ENCODE measurements at regions not wholly inside any gene's neighbourhood (a gene's known extent, or its start where the extent isn't known, plus 50 kb on each side); places are given as distances from the start of the nearest gene placed in this dataset.

DNA sequence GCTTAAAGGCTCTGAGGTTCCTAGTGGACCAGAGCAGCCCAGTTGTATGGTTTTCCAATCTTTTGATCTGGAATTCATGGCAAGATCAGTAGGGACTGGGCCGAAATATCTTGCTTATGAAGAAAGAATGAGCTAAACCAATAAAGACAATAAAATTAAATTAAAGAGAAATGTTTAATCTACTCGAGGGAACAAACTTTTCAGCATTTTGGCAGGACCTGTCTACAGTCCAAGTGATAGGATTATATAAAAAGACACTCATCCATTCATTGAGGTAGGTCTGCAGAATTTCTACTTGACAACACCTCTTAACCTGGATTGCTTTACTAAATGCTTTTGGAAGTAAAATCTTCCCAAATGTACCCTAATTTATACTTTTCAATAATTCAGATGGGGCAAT, 113.6 kb downstream of the AXIN2 start:
- Histone ChIP-seq H3K27me3 (replicated peaks; ENCODE audit: insufficient read depth, low read length) (no peaks in the 10 kb centered on the region), H3F3A (ENCODE audit: insufficient read depth, low read length) (no peaks in the 10 kb centered on the region), H3K9me2 (replicated peaks; ENCODE audit: insufficient read depth, low read length) (no peaks in the 10 kb centered on the region), H3K4me1 (ENCODE audit: low read length) (no peaks in the 10 kb centered on the region), H3K4me3 (ENCODE audit: low read length) (no peak overlapping the region), H3K27ac (ENCODE audit: low read length) (no peak overlapping the region), H3K9me3 (replicated peaks; ENCODE audit: insufficient read depth, low read length) (no peaks in the 10 kb centered on the region), H4K20me1 (ENCODE audit: insufficient read depth, low read length) (no peaks in the 10 kb centered on the region), H3K9ac (ENCODE audit: low read length) (no peak overlapping the region), H2AFZ (ENCODE audit: low read length) (no peak overlapping the region), H3K36me3 (replicated peaks; ENCODE audit: insufficient read depth, low read length) (no peaks in the 10 kb centered on the region), H3K4me2 (ENCODE audit: low read depth, low read length) (no peak overlapping the region), H3K79me2 (ENCODE audit: low read length) (no peaks in the 10 kb centered on the region)
- TF ChIP-seq, protein P1, sequence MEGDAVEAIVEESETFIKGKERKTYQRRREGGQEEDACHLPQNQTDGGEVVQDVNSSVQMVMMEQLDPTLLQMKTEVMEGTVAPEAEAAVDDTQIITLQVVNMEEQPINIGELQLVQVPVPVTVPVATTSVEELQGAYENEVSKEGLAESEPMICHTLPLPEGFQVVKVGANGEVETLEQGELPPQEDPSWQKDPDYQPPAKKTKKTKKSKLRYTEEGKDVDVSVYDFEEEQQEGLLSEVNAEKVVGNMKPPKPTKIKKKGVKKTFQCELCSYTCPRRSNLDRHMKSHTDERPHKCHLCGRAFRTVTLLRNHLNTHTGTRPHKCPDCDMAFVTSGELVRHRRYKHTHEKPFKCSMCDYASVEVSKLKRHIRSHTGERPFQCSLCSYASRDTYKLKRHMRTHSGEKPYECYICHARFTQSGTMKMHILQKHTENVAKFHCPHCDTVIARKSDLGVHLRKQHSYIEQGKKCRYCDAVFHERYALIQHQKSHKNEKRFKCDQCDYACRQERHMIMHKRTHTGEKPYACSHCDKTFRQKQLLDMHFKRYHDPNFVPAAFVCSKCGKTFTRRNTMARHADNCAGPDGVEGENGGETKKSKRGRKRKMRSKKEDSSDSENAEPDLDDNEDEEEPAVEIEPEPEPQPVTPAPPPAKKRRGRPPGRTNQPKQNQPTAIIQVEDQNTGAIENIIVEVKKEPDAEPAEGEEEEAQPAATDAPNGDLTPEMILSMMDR (IDR thresholded peaks at IDR 0.05; ENCODE audit: low read length): no peak
- no peak for TF ChIP-seq EZH2phosphoT487 (IDR thresholded peaks at IDR 0.05; ENCODE audit: low read length)
- TF ChIP-seq EZH2 (optimal IDR thresholded peaks at IDR 0.05; ENCODE audit: low read depth, low read length): no peak
- no peak for DNase-seq

DNA sequence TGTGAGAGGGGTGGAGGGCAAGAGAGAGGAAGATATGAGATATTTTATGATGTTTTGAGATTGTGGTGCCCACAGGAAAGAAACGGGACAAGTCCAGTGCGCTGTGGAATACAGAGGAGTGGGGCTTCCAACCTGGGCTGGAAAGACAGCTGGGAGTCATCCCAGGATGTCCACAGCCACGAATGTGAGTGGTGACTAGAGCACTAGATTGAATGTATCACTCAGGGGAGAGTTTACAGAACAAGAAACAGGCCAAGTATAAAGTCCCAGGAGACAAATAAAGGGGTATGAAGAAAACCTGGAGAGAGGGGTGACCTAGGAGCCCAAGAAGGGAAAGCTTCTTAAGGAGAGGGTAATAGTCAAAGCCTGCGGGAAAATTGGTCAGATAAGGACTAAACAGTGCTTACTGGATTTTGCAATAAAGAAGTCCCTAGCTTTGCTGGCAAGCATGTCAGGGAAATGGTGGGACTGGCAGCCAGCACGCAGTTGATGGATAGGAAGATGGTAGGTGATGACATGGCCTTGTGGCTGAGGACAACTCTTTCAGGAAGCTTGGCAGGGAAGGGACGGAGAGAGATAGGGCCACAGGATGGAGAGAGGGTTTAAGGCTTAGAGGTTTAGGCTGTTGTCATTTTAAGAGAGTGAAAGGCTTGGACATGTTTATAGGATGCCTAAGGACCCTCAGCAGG, 114.5 kb downstream of the AXIN2 start:
- Histone ChIP-seq H3K36me3 (replicated peaks; ENCODE audit: insufficient read depth, low read length) (no peaks in the 10 kb centered on the region), H3K4me3 (ENCODE audit: low read length) (no peak overlapping the region), H3K9me3 (replicated peaks; ENCODE audit: insufficient read depth, low read length) (no peaks in the 10 kb centered on the region), H3K4me1 (ENCODE audit: low read length) (no peaks in the 10 kb centered on the region), H3K9ac (ENCODE audit: low read length) (no peak overlapping the region), H3K4me2 (ENCODE audit: low read depth, low read length) (no peak overlapping the region), H3K27me3 (replicated peaks; ENCODE audit: insufficient read depth, low read length) (no peaks in the 10 kb centered on the region), H4K20me1 (ENCODE audit: insufficient read depth, low read length) (no peaks in the 10 kb centered on the region), H3F3A (ENCODE audit: insufficient read depth, low read length) (no peaks in the 10 kb centered on the region), H2AFZ (ENCODE audit: low read length) (no peak overlapping the region), H3K79me2 (ENCODE audit: low read length) (no peaks in the 10 kb centered on the region), H3K9me2 (replicated peaks; ENCODE audit: insufficient read depth, low read length) (no peaks in the 10 kb centered on the region), H3K27ac (ENCODE audit: low read length) (no peak overlapping the region)
- TF ChIP-seq, protein P1 (IDR thresholded peaks at IDR 0.05; ENCODE audit: low read length): no peak
- TF ChIP-seq EZH2phosphoT487 (IDR thresholded peaks at IDR 0.05; ENCODE audit: low read length) (no peak), EZH2 (optimal IDR thresholded peaks at IDR 0.05; ENCODE audit: low read depth, low read length) (no peak)
- DNase-seq: no peak

DNA sequence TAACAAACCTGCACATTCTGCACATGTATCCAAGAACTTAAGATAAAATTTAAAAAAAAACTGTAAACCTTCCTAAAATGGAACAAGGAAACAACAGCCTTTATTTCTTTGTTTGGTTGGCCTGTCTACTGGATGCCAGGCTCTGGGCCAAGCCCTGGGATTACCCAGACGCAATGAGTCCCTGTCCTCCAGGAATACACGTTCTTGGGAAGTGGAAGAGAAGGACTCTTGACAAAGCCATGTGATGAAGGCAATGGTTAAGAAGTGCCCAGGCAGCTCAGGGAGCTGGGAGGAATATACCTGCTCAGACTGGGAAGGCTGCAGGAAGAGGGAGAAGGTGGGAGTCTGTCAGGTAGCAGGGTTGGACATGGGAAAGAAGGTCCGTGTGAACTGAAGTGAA, 115.4 kb downstream of the AXIN2 start:
- H3F3A ChIP-seq (ENCODE audit: insufficient read depth, low read length): no peaks in the 10 kb centered on the region
- no peak overlapping the region for H3K9ac ChIP-seq (ENCODE audit: low read length)
- no peak for TF ChIP-seq EZH2 (optimal IDR thresholded peaks at IDR 0.05; ENCODE audit: low read depth, low read length)
- TF ChIP-seq, protein P1 (IDR thresholded peaks at IDR 0.05; ENCODE audit: low read length): no peak
- no peak for TF ChIP-seq EZH2phosphoT487 (IDR thresholded peaks at IDR 0.05; ENCODE audit: low read length)
- H3K9me3 ChIP-seq (replicated peaks; ENCODE audit: insufficient read depth, low read length): no peaks in the 10 kb centered on the region
- no peaks in the 10 kb centered on the region for H3K9me2 ChIP-seq (replicated peaks; ENCODE audit: insufficient read depth, low read length)
- H3K4me1 ChIP-seq (ENCODE audit: low read length): no peaks in the 10 kb centered on the region
- H3K4me3 ChIP-seq (ENCODE audit: low read length): no peak overlapping the region
- DNase-seq: no peak
- no peak overlapping the region for H3K27ac ChIP-seq (ENCODE audit: low read length)
- H3K79me2 ChIP-seq (ENCODE audit: low read length): no peaks in the 10 kb centered on the region
- no peaks in the 10 kb centered on the region for H3K27me3 ChIP-seq (replicated peaks; ENCODE audit: insufficient read depth, low read length)
- no peak overlapping the region for H2AFZ ChIP-seq (ENCODE audit: low read length)
- no peak overlapping the region for H3K4me2 ChIP-seq (ENCODE audit: low read depth, low read length)
- H4K20me1 ChIP-seq (ENCODE audit: insufficient read depth, low read length): no peaks in the 10 kb centered on the region
- H3K36me3 ChIP-seq (replicated peaks; ENCODE audit: insufficient read depth, low read length): no peaks in the 10 kb centered on the region
